ENCODE measurements at regions not wholly inside any gene's neighbourhood (a gene's known extent, or its start where the extent isn't known, plus 50 kb on each side); places are given as distances from the start of the nearest gene placed in this dataset.

DNA sequence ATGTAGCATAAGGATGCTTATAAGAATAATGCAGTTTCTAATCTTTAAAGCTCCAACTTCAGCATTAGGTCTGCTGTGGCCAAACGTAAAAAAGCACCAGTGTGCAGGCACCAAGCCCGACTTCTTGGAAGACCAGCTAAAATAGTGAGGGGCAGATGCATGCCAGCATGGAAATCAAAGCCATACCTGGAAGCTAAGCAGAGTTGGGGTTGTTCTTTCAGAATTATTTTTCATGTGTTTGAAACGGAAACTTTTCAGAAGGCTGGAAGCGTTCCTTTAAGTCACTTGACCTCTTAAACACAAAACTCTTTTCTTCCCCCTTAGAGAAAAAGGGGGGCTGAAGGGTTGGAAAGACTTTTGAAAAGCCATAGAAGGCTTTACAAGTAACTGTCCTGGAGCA is 329.2 kb upstream of the C1orf87 start:
- Histone ChIP-seq H3K4me3 (no peak overlapping the region), H3K27ac (no peak overlapping the region), H3K27me3 (no peaks in the 10 kb centered on the region), H3K36me3 (no peaks in the 10 kb centered on the region), H3K4me1 (no peaks in the 10 kb centered on the region), H3K9me3 (no peaks in the 10 kb centered on the region)
- no peak for DNase-seq
- intact Hi-C loops (cut with DNase I; ENCODE audit: low total_unique reads), result no loop called here
- TF ChIP-seq, protein P1, sequence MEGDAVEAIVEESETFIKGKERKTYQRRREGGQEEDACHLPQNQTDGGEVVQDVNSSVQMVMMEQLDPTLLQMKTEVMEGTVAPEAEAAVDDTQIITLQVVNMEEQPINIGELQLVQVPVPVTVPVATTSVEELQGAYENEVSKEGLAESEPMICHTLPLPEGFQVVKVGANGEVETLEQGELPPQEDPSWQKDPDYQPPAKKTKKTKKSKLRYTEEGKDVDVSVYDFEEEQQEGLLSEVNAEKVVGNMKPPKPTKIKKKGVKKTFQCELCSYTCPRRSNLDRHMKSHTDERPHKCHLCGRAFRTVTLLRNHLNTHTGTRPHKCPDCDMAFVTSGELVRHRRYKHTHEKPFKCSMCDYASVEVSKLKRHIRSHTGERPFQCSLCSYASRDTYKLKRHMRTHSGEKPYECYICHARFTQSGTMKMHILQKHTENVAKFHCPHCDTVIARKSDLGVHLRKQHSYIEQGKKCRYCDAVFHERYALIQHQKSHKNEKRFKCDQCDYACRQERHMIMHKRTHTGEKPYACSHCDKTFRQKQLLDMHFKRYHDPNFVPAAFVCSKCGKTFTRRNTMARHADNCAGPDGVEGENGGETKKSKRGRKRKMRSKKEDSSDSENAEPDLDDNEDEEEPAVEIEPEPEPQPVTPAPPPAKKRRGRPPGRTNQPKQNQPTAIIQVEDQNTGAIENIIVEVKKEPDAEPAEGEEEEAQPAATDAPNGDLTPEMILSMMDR (IDR thresholded peaks at IDR 0.05), result no peak
- no peak for TF ChIP-seq POLR2A (IDR thresholded peaks at IDR 0.05)

DNA sequence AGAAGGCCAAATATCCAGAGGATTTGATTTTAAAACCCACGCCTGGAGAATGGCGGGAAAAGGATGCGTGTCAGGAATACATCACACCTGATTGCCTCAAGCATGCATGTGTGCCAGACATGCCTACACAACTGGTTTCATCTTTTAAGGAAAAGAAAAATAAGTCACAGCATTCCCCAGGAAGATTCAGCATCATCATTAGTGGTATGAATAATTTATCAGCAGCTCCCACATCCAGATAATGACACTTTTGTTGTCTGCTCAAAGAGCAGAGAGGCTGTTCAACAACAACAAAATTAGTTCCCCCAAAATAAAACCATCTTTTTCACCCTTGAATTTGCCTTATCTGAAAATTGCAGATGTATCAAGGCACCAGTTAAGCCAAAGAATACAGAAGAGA is 328.6 kb upstream of the C1orf87 start:
- Histone ChIP-seq H3K4me1 (no peaks in the 10 kb centered on the region), H3K36me3 (no peaks in the 10 kb centered on the region)
- intact Hi-C loops (cut with DNase I; ENCODE audit: low total_unique reads), result no loop called here

DNA sequence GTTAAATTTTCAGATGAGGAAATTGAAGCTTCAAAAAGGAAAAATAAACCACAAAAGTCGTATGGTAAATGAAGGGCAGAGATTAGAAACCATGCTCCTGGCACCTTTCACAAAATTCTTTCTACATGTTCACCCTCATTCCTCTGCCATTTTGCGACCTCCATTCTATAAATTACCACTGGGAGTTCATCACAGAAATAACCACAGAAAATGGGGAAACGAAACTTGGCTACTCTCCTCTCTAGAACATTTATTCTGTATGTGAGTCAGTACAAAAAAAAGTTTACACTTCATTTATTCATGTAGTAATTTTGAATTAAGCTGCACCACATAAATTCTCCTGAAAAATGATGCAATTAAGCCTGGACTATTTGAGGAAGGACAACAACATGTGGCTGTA is 320.9 kb upstream of the C1orf87 start:
- no peak for DNase-seq
- Histone ChIP-seq H3K36me3 (no peaks in the 10 kb centered on the region), H3K27me3 (no peaks in the 10 kb centered on the region), H3K9me3 (no peaks in the 10 kb centered on the region), H3K4me1 (no peaks in the 10 kb centered on the region), H3K4me3 (no peak overlapping the region), H3K27ac (no peak overlapping the region)
- intact Hi-C loops (cut with DNase I; ENCODE audit: low total_unique reads), result no loop called here
- TF ChIP-seq, protein P1 (IDR thresholded peaks at IDR 0.05), result no peak
- TF ChIP-seq POLR2A (IDR thresholded peaks at IDR 0.05), result no peak

More for the DNA sequence above, 328.6 kb upstream of the C1orf87 start:
- no peak overlapping the region for H3K27ac ChIP-seq
- TF ChIP-seq, protein P1 (IDR thresholded peaks at IDR 0.05), result no peak
- TF ChIP-seq POLR2A (IDR thresholded peaks at IDR 0.05), result no peak
- no peak for DNase-seq
- no peak overlapping the region for H3K4me3 ChIP-seq
- no peaks in the 10 kb centered on the region for H3K9me3 ChIP-seq
- no peaks in the 10 kb centered on the region for H3K27me3 ChIP-seq

DNA sequence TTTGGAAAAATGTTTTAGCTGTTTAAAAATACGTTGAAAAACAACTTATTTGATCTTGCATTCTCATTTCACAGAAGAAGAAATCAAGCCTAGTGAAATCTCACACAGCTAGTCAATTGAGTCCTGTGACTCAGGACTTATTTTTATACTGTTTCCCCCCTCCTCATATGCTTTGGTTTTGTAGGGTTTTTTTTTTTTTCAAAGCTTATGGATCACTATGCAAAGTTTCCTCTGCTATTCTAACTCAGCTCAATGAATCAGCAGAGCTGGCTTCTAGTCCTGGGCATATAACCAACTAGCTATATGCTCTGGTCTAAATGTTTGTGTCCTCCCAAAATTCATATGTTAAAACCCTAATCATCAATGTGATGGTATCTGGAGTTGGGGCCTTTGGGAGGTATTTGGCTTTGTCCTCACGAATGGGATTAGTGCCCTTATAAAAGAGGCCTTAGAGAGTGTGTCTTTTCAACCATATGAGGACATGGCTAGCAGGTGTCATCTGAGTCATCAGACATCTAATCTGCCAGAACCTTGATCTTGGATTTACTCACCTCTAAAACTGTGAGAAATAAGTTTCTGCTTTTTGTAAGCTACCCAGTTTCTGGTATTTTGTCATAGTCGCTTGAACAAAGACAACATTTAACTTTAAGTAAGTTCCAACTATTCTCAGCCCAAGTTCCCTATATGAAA is 317.2 kb upstream of the C1orf87 start:
- no peak for DNase-seq
- TF ChIP-seq, protein P1 (IDR thresholded peaks at IDR 0.05), result no peak
- TF ChIP-seq POLR2A (IDR thresholded peaks at IDR 0.05), result no peak
- H3K27ac ChIP-seq, result no peak overlapping the region
- no peak overlapping the region for H3K4me3 ChIP-seq
- no peaks in the 10 kb centered on the region for H3K9me3 ChIP-seq
- intact Hi-C loops (cut with DNase I; ENCODE audit: low total_unique reads), result no loop called here
- no peaks in the 10 kb centered on the region for H3K4me1 ChIP-seq
- H3K36me3 ChIP-seq, result no peaks in the 10 kb centered on the region
- no peaks in the 10 kb centered on the region for H3K27me3 ChIP-seq

DNA sequence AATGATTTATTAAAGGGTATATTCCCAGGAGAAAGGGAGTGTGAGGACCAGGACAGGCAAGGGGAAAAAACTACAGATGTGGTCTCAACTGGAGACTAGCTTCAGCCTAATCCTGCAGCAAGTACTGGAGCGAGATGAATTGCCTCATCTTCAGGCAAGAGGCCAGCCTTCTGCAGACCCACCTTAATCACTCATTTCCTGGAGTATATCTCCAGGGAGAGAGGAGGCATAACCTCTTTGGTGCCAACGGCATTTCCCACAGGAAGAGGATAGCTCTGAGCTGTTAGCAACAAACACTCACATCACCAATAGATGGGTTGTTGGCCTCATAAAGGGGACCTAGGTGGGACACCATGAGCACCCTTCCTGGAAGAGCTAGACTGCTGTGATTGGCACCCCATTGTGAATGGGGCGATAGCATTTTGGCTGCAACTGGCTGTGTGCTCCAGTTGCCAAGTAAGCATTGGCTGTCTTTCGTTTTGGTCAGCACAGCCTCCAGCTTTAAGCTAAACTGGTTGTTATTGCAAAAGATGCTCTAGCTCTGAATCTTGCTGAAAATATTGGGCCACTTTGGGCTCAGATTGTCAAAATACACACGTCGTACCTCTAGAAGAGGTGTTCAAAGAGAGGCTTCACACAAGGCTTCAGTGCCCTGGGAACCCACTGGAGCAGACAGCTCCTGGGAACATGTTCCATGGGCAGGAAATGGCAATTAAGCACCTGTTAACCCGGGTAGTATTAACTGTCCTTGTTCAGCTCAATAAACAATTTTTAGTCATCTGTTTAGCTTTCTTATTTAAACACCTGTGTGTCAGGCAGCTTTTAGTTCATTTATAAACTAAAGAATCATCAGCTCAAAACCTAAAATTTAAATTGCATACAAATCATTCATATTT is 314.8 kb upstream of the C1orf87 start:
- no peak for DNase-seq
- TF ChIP-seq, protein P1 (IDR thresholded peaks at IDR 0.05), result no peak
- TF ChIP-seq POLR2A (IDR thresholded peaks at IDR 0.05), result no peak
- Histone ChIP-seq H3K27ac (no peak overlapping the region), H3K4me3 (no peak overlapping the region), H3K36me3 (no peaks in the 10 kb centered on the region), H3K4me1 (no peaks in the 10 kb centered on the region), H3K27me3 (no peaks in the 10 kb centered on the region), H3K9me3 (no peaks in the 10 kb centered on the region)
- intact Hi-C loops (cut with DNase I; ENCODE audit: low total_unique reads), result no loop called here
